ENCODE measurements at regions not wholly inside any gene's neighbourhood (a gene's known extent, or its start where the extent isn't known, plus 50 kb on each side); places are given as distances from the start of the nearest gene placed in this dataset.
"Not testable (repeated sequence)": the region's sequence is repeated elsewhere in the genome, so short reads cannot be mapped to it uniquely, and the experiment has no call there.

GRCh38 chr11:86145439-86146156 is 76.7 kb upstream of the PICALM start:
- no peak for DNase-seq

- DNase-seq = peak; percentile 49 to 50
Measured at GRCh38 chr11:86144846-86145245, 76.0 kb upstream of the PICALM start.

- DNase-seq = not testable (repeated sequence)
Measured at GRCh38 chr11:86144087-86144486, 75.2 kb upstream of the PICALM start.

GRCh38 chr11:86143087-86144030 is 74.5 kb upstream of the PICALM start:
- DNase-seq = peak; percentile 46 to 65

DNA sequence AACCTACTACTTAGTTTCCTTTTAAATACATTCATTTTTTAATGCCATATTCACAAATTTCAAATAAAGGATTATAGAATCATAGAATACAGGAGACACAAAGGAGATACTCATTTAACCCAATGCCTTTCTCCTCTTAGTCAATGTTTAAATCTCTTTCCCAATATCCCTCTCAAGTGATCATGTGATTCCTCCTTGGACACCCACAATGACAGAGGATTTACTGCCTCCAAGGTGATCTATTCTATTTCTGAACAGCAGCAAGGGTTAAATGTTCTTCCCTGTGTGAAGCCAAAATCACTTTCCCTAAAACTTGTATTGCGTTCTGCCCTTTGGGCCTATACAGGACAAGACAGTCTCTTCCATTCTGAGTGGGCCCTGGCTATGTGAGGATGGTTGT is 73.3 kb upstream of the PICALM start:
- DNase-seq = peak; percentile 28 to 47

GRCh38 chr11:86141727-86142126 is 72.8 kb upstream of the PICALM start:
- peak; percentile 68 to 81 for DNase-seq

DNA sequence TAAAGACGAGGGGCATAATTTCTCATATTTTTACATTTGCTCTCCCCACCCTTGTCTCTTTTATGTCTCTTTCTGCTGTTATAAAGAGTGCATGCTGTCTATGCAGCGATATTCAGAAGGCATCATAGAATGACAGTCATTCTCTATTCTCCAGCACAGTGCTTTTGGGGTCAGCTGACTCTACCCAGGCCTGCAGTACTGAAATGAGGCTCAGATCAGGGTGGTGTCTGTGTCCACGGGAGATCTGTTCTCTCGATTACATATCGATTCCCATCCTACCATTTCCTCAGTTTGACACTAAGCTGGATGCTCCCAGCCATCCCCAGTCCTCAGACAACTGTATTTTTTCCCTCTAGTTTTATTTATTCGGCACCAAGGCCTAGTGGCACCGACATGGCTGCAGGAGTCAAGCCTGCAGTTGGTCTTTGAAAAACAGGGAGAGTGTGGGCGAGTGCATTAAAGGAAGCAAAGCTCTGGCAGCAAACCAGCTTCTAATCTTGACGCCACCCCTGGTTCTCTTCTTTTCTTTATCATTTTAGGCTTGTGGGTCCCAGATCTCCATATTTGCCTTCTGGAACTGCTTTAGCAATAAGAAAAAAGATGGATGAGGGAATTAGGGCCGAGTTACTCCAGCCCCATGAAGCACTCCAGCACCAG is 71.6 kb upstream of the PICALM start:
- peak; percentile 33 to 49 for DNase-seq

- peak; percentile 90 to 95 for DNase-seq
Measured at GRCh38 chr11:86138958-86139357, 70.1 kb upstream of the PICALM start.

- DNase-seq = peak; percentile 62 to 64
Measured at GRCh38 chr11:86136538-86136937, 67.7 kb upstream of the PICALM start.

GRCh38 chr11:86135319-86135714 is 66.4 kb upstream of the PICALM start:
- DNase-seq = no peak

- peak; percentile 47 to 59 for DNase-seq
Measured at GRCh38 chr11:86134580-86135318, 65.9 kb upstream of the PICALM start.

DNA sequence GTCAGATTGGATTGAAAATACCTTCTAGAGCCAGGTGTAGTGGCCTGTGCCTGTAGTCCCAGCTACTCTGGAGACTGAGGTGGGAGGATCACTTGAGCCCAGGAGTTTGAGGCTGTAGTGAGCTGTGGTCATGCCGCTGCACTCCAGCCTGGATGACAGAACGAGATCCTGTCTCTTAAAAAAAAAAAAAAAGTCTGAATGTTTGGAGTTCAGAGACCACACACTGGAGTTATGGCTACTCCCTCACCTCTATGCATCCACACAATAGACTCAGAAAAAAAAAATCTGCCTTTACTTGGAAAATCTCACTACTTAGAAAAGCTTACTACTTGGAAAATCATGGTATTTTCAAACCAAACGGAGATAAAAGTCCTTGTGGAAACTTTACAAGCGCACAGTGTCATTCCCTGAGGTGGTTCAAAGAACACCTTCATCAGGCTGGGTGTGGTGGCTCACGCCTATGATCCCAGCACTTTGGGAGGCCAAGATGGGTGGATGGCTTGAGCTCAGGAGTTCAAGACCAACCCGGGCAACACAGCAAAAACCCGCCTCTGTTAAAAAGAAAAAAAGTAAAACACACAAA is 63.9 kb upstream of the PICALM start:
- no peak for DNase-seq

- DNase-seq = no peak
Measured at GRCh38 chr11:86129740-86130540, 61.1 kb upstream of the PICALM start.

DNA sequence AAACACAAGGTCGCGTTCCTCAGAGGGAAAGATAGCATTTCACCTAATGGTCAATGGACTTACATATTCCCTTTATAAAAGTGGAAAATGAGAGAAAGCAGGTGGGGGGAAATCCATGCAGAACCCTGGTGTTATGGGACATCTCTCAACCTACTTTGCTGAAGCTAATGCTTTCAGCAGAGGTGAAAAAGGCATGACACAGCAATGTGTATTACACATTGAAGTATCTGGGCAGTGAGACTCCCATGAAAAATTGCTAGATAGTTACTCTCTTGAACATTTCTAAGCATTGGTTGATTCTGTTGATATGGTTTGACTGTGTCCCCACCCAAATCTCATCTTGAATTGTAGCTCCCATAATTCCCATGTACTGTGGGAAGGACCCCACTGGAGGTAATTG is 60.0 kb upstream of the PICALM start:
- no peak for DNase-seq

DNA sequence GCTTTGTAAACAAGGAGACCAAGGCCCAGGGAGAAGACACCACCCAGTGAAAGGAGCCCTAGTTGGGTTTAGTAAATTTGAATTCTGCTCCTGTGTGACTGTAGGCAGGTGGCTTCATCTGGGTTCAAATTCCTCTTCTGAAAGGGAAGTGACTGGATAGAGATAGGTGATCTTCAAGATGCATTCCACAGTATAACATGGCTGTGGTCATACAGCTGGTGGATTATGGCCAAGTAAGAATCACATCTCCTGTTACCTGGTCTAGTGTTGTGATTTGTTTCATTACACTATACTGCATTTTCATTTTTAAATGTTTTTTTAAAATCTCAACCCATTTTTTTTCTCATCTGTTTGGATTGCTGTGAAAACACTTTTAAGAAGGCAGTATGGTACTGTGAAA is 58.0 kb upstream of the PICALM start:
- DNase-seq = no peak

GRCh38 chr11:86124251-86125233 is 55.7 kb upstream of the PICALM start:
- DNase-seq = no peak

GRCh38 chr11:86122773-86123172 is 53.9 kb upstream of the PICALM start:
- no peak for DNase-seq

DNA sequence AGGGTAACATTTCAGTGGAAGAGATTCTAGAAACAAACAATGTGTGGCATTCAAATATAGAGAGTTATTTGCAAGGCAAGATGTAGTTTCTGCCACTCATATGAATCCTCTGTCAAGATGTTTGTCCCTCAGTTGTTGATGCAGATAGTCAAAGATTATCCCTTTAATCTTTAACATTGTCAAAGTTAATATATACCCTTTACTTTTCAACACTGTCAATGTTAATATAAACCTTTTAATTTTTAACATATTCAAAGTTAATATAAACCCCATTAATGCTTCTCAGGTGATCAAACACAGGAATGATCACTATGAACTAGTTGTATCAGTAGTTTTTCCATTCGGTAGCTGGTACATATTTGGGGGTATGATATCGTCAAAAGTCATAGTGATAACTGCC is 51.9 kb upstream of the PICALM start:
- no peak for DNase-seq

DNA sequence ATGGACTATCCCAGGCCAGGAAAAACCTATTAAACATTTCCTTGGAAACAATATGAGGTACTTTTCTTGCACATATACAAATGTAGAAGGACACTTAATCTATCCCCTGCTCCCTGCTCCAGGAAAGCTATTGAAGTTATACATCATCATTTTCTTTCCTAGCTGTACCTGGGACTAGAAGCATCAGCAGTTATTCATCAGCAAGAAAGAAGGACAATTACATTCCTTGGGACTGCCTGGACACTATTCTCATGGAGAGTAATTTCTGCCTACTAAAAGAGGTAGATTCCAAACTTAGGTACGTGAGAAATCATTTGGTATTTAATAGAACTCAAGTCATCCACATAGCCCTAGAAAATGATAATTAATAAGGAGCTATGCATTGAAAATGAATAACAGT is 51.0 kb upstream of the PICALM start:
- DNase-seq = no peak

DNA sequence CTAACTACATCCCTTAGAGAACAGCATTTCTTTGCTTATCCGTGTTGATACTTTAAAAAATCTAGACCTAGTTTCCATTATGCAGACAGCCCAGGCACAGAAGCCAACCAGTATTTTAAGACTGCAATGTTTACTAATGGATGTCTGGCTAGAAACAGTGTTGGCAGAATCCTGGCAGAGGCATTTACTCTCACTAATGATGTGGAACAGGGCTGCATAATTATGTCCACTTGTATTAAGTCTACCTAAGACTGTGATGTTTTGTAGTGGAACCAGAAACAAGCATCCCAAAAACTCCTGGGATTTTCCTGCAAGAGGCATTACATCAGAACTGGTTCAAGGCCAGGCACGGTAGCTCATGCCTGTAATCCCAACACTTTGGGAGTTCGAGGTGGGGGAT is 50.2 kb upstream of the PICALM start:
- DNase-seq = no peak
